ENCODE measurements at regions not wholly inside any gene's neighbourhood (a gene's known extent, or its start where the extent isn't known, plus 50 kb on each side); places are given as distances from the start of the nearest gene placed in this dataset.

- TF ChIP-seq CTCF (IDR thresholded peaks at IDR 0.05; ENCODE audit: low read depth, low read length, missing control alignments), result no peak
- DNase-seq (ENCODE audit: low read depth), result no peak
- in situ Hi-C loops (cut with HindIII; ENCODE audit: low sequenced_read_pairs), result no loop called here
- H3K4me3 ChIP-seq (ENCODE audit: low read depth, low read length), result no peak overlapping the region
These were observed 107.3 kb upstream of the FOXN2 start for GRCh38 chr2:48207201-48207641.

- in situ Hi-C loops (cut with HindIII; ENCODE audit: low sequenced_read_pairs), result no loop called here
- no peak for DNase-seq (ENCODE audit: low read depth)
- no peak overlapping the region for H3K4me3 ChIP-seq (ENCODE audit: low read depth, low read length)
- no peak for TF ChIP-seq CTCF (IDR thresholded peaks at IDR 0.05; ENCODE audit: low read depth, low read length, missing control alignments)
These were observed 106.6 kb upstream of the FOXN2 start for GRCh38 chr2:48207851-48208250.

GRCh38 chr2:48209214-48209885 is 105.1 kb upstream of the FOXN2 start:
- H3K4me3 ChIP-seq (ENCODE audit: low read depth, low read length), result no peak overlapping the region
- DNase-seq (ENCODE audit: low read depth), result no peak
- in situ Hi-C loops (cut with HindIII; ENCODE audit: low sequenced_read_pairs), result no loop called here
- no peak for TF ChIP-seq CTCF (IDR thresholded peaks at IDR 0.05; ENCODE audit: low read depth, low read length, missing control alignments)

GRCh38 chr2:48210189-48210588 is 104.3 kb upstream of the FOXN2 start:
- TF ChIP-seq CTCF (IDR thresholded peaks at IDR 0.05; ENCODE audit: low read depth, low read length, missing control alignments), result no peak
- no peak for DNase-seq (ENCODE audit: low read depth)
- H3K4me3 ChIP-seq (ENCODE audit: low read depth, low read length), result no peak overlapping the region
- in situ Hi-C loops (cut with HindIII; ENCODE audit: low sequenced_read_pairs), result no loop called here

- in situ Hi-C loops (cut with HindIII; ENCODE audit: low sequenced_read_pairs), result no loop called here
- DNase-seq (ENCODE audit: low read depth), result no peak
- no peak for TF ChIP-seq CTCF (IDR thresholded peaks at IDR 0.05; ENCODE audit: low read depth, low read length, missing control alignments)
- no peak overlapping the region for H3K4me3 ChIP-seq (ENCODE audit: low read depth, low read length)
These were observed 100.8 kb upstream of the FOXN2 start for GRCh38 chr2:48213646-48214045.

- H3K4me3 ChIP-seq (ENCODE audit: low read depth, low read length), result no peak overlapping the region
- no peak for TF ChIP-seq CTCF (IDR thresholded peaks at IDR 0.05; ENCODE audit: low read depth, low read length, missing control alignments)
- in situ Hi-C loops (cut with HindIII; ENCODE audit: low sequenced_read_pairs), result no loop called here
- no peak for DNase-seq (ENCODE audit: low read depth)
These were observed 96.3 kb upstream of the FOXN2 start for GRCh38 chr2:48218169-48218568.
